Femur (tissue), 1 donor: ENCODE measurements at regions not wholly inside any gene's neighbourhood (a gene's known extent, or its start where the extent isn't known, plus 50 kb on each side); places are given as distances from the start of the nearest gene placed in this dataset.
A peak's percentile ranks its signal among the peaks of the same experiment; 100 is the strongest.

Source experiments
- DNase-seq: peaks from one replicate; pipeline ENCODE4 v3.0.0-alpha.2; 2017

DNA sequence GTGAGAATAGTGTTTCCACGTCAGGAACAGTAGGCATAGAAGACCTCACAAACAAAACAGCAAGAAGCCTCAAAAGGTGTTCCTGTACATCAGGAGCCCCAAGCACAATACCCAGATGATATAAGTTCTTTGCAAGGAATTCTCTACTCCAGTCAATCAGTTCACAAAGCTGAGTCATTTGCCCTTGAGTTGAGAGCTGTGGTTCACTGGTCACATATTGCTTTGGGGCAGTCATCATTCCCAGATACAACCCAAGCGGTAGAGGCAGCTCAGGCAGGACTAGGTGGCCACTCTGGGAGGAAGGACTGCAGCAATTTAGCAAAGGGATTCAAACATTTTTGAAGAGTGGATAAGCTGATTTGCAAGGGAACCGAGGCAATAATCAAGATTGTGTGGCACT, 551.5 kb upstream of the ZFP42 start:
- DNase-seq, result no peak

DNA sequence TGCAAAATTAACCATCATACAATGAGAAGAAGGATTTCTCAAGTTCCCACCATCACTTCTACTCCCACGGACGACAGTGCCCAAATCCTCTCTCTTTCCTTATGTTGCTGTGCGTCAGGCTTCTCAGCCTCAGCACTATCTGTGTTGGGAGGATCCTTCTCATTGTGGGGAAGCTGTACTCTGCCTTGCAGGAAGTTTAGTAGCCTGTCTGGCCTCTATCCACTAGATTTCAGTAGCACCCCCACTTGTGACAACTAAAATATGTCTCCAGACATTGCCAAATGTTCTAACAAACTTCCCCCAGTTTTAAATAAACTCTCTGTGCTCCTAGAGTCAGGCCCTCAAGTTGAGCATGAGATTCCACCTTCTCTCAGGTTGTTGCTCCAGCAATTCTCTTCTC, 545.9 kb upstream of the ZFP42 start:
- DNase-seq, result no peak

DNA sequence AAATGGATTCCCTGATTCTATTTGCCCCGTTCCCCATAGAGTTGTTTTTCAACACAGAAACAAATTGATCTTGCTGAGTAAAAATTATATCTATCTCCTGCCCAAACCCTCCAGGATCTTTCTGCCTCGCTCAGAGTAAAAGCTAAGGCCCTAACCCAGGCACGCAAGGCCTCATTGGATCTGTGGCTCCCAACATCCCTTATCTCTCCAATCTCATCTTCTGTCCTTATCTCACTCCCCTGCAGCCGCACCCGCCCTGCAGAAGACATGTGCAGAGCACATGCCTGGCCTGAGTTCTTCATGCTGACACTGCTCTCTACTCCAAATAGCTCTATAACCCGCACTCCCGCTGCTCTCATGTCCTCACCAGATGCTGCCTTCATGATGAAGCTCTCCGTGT, 543.8 kb upstream of the ZFP42 start:
- DNase-seq, result no peak

DNA sequence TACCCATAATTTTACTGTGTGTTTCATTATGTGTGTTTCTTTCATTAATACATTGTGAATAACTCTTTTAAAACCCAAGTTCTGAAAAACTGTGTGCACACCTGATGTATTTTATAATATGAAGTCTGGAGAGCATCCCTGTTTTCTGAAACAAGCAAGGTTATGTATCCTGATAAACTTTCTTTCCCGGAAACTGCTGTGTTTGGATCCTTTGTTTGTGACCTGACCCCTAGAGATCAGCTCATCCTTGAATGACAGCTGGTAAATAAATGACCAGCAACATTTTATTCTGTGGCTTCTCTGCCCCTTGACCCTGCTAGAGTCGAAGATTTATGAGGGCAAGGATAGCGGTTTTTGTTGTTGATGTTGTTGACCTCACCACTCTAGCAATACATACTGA, 535.6 kb upstream of the ZFP42 start:
- no peak for DNase-seq

DNA sequence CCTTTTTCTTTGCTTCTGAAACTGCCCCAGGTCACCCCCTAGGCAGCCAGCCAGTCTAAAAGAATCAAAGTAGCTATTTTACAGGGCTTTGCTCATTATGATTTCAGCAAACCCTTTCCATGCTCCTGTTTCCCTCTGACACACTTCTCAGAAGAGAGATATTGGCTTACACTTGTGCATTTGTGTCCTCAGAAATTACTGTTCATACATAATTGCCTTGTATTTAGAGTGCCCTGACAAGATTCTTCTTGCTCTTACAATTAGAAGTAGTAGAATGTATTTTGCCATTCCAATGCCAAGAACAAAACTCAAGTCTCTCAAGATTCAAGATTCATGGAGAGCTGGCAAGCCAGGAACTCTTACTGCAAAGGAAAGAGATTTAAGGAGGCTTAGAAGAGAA, 531.0 kb upstream of the ZFP42 start:
- DNase-seq, result no peak

DNA sequence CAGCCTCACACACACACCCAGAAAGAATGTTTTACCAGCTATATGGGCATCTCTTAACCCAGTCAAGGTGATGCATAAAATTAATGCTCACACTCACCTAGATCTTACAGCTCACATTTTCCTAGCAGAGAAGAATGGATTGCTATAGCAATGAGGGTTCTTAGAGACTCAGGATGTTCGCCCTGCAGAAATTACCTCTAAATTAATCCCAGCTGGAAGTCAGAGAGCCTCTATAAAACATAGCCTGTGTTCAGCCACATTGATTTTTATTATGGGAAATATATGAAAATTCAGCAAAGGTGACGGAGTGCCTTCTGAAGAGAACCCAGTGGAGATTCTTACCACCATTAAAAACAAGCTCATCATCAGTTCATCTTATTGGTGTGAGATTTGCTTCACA, 528.3 kb upstream of the ZFP42 start:
- DNase-seq, result no peak

DNA sequence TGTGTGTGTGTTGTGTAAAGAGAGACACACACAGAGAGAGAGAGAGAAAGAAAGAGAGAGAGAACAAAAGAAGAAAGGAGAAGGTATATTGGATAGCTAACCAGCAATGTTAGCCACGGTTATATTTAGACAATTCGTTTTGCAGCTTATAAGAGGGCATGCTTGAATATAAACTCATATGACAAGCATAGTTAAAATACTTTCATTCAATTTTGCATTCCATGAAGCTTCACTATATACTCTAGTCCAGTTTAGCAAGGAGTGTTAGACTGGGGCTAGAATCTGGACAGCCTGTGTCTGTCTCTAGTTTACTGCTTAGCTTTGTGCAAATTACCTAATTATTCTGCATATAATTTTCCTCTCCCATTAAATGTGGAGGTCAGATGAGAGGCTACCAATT, 525.9 kb upstream of the ZFP42 start:
- DNase-seq, result no peak

DNA sequence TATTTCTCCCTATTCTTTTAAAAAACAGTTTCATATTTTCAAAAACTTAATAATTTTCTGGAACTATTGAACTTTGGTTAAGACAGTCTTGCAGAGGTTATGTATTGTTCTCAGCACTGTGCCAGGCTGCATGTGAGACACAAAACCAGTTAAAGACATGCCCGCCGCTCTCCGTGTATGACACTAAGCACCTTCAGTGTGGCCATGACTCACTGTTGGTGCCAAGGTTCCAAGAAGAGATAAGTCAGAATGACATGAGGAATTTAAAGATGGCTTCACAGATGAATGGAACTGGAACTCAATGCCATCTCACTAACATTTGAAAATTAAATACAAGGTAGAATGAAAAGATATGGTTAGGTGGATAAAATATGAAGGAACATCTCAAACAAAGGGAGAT, 525.5 kb upstream of the ZFP42 start:
- DNase-seq, result no peak

DNA sequence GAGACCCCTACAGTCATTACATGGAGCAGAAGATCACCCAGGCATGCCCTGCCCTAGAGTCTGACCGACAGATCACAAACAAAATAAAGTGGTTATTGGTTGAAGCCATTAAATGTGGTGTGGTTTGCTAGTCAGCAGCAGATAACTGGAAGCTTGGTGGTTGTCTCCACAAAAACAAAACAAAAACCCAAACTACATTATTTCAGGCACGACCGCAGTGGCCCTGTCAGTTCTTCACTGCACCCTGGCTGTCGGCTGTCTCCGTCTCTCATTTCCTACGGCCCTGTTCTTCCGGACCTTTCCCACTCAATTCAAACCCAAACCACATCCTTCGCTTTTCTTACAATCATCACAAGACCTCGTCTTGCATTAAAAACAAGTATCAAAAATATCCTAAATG, 521.3 kb upstream of the ZFP42 start:
- DNase-seq, result peak; percentile 42

DNA sequence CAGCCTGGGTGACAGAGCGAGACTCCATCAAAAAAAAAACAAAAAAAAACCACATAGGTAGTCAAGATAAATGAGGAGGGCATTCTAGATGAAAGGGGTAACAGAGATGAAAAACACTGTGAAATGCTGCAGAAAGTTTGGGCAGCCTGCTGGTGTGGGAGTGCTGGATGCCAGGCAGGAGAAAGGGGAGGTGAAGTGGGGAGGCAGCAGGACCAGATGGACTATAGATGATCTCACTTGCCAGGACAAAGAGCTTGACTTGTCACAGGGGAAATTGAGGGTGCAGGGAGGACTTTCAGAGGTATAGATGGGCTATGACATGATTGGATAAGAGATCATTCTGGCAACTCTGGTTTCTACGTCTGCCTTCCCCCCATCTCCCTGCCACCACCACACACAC, 519.7 kb upstream of the ZFP42 start:
- no peak for DNase-seq

DNA sequence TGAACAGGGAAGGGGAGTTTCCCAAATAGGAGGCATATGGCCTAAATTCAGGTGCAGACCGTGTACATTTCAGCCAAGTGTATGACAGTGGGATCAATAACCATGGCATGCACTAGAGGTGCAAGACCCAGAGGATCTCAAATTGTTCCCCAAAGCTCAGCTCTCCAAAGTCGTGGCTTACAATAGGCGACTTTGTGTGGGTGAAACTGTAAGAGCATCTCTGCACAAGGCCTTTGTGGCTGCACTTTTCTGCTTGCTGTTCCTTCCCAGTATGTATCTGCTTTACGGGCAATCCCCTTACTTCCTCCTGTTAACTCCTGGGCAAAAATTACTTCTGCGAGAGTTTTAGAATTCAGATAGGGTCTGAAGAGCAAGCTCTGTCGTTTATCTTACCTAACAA, 518.3 kb upstream of the ZFP42 start:
- no peak for DNase-seq

DNA sequence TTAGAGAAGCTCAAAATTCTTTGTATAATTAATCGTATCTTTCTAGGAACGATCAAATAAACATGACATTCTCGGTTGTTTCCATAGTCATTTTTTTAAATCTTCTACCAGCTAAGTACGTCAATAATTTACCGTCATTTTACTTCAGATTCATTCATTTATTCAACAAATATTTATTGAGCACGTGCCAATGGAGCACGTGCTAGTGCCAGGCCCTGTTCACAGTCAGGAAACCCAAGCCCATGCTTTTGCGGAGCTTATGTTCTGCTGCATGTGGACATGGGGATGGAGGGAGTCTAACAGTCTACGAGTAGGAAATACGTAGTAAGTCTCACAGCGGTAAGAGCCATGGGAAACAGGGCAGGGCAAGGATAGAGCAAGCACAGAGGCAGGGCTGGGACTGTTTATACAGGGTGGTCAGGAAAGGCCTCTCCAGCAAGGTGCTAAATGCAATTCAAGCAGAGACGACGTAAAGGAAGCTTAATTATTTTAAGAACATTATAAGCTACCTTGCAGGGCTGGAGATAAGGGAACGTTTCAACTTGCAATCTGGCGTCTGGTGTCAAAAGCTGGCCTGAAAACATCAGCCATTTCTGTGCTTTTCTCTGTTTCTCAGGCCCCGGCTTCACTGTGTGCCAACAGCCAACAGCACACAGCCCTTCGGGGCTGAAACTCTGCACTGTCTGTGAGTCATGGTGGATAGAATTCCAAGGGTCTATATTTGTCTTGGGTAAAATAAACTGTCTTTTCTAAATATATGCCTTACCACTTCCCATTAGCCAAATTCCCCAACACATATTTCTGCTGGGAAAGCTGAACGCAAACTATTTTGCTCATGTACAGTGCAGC, 517.1 kb upstream of the ZFP42 start:
- DNase-seq, result peak; percentile 79

DNA sequence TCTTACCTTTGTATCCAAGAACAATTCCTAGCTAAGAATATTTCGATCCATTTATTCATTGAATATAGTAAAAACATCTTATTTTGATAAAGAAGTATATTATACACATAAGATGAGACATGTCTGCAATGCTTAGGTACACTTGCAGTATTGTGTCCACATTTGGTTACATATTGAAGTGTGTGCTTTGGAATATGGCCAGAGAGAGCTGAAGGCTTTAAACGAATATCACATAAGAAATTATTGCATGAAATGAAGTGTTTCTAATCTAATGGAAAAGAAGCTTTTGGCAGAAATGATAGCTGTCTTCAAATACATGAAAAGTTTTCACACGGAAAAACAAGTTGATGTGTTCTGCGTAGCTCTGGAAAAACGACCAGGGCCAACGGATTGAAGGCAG, 516.1 kb upstream of the ZFP42 start:
- DNase-seq, result no peak

DNA sequence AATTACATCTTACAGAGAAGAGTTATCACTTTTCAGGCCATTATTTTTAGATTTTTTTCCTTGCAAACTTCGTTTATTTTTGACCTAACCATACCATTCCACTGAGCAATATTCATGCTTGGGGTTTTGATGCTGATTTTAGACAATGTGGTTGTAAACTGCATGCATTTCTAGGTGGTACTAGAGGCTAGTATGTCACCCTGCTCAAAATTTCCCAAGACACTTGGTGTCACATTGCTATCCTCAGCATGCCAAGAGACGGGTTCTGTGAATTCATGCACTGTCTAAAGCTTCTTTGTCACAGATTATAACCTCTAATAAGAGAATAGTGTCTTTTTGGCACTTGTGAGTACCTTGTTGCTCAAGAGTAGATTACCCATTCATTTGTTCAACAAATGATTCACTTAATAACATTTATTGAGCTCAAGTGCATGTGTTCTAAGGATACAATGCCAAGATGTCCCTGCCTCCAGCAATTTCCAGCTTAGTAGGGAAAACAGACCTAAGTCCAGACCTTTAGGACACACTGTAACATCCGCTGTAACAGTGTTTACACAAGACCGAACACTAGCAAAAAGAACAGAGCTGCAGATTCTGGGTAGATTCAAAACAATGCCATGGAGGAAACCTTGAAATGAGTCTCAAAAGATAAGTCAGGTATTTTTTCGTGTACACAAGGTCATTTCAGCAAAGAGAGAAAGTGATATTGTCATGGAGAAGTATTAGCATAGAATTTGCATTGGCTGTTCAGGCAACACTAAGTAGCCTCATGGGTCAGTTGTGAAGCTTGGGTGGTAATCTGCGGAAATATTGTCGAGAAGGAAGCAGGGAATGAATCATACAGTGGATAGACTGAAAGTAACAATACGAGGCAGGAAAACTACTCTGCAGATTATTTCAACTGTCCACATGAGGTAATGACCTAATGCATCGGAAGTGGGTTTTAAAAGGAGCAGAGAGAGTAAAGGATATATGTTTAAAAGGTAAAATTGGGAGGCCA, 515.1 kb upstream of the ZFP42 start:
- DNase-seq, result no peak

DNA sequence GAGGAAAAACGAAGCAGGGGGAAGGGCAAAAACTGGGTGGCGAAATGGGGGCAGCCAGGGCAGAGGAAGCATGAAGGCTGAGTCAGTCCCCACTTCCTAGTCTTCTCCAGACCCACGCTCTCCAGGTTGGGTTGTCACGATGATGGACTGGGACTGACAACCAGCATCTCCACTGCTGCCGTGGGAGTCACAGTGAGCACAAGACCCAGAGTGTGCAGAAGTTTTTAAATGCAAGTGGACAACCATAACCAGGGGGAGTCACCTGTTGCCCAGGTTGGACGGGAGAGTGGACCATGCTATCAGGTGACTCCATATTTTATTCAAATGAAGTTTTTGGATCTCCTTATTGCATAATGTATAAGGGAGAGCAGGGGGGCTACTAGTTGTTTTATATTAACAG, 511.4 kb upstream of the ZFP42 start:
- no peak for DNase-seq

DNA sequence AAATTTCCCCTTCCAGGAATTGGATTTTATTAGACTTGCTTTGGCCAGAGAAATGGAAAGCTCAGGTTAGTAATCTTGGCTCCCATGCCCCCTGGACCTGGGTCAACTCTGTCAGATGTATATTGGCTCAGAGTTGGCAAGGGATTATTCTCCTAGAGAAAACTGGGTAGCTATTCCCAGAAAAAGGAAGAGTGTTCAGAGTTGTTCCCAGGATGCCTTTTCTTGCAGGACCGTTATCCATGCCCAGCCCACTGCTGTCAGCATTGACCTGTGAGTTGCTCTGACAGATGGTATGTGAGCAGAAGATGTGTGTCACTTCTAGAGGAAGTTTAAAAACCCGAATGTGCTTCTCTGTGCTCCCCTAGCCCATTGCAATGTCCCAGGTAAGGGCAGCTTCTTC, 509.9 kb upstream of the ZFP42 start:
- no peak for DNase-seq

DNA sequence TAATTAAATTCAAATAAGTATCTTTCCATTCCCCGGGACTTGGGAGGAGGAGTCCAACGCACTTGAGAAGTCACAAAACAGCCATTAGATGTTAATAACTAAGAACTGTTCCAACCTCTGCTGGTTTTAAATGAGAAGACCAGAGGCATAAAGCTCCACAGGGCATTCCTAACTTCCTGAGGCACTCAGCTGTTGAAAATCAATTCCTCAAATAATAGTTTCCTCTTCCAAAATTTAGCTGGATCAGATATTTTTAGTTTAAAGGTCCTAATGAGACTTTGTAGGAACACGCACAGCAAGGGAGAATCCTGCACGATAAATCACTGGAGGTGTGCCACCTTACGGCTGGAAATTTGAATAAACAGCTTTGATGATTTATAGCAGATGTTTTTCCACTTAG, 504.3 kb upstream of the ZFP42 start:
- DNase-seq, result peak; percentile 34

DNA sequence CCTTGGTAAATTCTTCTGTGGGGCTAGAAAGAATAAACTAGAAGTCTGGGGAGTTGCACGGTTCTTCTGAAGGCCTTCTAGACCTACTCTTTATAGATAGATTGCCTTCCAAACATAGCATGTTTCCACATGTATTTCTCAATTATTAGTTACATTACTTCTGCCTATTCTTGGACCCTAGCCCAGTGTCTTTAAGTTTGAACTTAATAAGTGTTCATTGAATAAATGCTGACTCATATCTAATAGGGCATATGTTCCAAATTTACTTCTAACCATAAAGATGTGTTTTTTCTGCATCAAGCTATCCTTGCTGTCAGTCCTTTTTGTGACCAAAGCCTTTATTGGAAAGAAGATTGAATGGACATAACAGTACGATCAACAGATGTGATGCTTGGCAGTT, 503.6 kb upstream of the ZFP42 start:
- DNase-seq, result no peak

DNA sequence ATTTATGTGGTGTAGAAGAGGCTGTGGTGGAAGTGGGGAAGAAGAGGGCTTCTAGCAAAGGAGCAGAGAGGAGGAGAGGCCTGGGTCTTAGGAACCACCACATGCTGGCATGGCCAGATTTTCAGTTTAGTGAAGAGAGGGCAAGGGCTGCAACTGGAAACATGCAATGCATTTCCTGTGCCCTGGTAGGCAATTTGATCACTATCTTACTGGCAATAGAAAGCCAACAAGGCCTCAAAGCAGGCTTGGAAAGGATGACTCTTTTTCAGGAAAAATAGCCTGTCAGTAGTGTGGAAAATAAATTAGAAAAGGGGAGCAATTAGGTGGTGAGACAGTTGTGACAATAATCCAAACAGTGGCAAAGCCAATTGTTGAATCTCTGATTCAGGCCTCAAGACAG, 501.9 kb upstream of the ZFP42 start:
- no peak for DNase-seq

DNA sequence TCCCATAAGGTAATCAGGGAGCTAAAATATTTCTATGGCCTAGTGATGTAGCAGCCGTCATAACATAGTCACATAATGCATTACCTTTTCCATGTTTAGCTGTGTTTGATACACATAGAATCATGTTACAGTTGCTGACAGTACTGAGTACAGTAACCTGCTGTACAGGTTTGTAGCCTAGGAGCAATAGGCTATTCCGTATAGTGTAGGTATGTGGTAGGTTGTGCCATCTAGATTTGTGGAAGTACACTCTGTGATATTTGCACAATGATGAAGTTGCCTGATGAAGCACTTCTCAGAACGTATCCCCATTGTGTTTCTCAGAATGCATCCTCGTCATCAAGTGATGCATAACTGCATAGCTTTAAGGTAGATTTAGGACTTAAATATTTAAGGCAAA, 495.6 kb upstream of the ZFP42 start:
- no peak for DNase-seq

DNA sequence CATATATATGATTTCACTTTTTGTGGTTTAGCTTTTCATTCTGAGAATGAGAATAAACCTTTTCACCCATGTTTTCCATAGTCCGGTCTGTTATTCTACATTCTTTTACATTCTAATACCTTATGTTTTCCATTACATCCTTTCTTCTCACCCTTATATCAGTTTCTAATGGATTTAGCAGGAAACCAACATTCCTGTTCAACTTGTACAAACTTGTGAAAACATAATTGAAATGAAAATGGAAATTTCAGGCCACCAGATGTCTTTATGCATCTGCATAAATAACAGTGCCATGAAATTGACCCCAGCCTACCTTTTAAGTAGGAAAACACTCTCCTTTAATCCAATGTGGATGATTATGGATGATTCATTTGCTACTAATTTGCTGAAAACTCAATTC, 494.8 kb upstream of the ZFP42 start:
- no peak for DNase-seq

DNA sequence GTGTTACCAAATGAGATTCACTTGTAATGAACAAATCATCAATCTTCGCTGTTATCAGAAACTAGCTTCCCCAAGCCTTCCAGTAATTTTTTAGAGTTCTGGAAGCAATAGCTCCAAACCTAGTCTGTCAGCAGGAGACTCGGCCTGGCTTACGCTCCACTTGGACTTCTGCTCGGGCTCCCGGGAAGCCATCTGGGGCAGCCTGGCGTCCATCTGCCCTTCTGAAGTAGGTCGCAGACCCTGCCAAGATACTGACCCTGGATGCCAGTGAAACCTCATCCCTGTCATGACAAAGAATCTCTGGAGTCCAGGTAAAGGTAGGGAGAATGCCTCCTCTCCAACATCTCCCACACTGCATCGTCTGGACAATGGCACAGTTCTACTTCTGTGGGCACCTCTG, 493.8 kb upstream of the ZFP42 start:
- DNase-seq, result no peak

DNA sequence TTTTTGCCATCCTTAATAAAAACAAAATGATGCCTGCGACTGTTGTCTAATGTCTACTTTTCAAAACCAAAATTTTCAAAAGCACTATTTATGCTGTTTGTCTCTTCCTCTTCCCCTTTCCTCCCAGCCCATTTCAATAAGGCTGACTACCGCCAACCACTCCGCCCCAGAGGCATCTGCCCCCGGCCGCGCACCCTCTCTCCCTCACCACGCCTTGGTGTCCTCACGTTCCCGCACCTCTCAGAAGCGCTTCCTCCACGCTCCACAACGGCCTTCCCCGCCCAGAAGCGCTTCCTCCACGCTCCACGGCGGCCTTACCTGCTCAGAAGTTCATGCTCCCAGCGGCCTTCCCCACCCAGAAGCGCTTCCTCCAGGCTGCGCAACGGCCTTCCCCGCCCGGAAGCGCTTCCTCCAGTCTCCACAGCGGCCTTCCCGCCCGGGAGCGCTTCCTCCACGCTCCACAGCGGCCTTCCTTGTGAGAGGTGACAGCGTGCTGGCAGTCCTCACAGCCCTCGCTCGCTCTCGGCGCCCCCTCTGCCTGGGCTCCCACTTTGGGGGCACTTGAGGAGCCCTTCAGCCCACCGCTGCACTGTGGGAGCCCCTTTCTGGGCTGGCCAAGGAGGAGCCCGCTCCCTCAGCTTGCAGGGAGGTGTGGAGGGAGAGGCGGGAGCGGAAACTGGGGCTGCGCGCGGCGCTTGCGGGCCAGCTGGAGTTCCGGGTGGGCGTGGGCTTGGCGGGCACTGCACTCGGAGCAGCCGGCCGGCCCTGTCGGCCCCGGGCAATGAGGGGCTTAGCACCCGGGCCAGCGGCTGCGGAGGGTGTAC, 490.4 kb upstream of the ZFP42 start:
- no peak for DNase-seq
